SK-N-SH treated with all-trans-retinoic acid at 6 μM for 48 hours (cell line): ENCODE measurements at regions not wholly inside any gene's neighbourhood (a gene's known extent, or its start where the extent isn't known, plus 50 kb on each side); places are given as distances from the start of the nearest gene placed in this dataset.

Experiments
- ARNTL ChIP-seq: fragments of 450-650 bp; formaldehyde crosslinking; IDR thresholded peaks from 2 replicates; pipeline ENCODE4 v1.5.0; 2020; ENCODE audit warnings: low read depth, mild to moderate bottlenecking, moderate library complexity, borderline replicate concordance
- BACH2 ChIP-seq: fragments of 250-450 bp; sonication (Bioruptor Pico); IDR thresholded peaks from 2 replicates; pipeline ENCODE4 v1.9.0; 2021; ENCODE audit warnings: mild to moderate bottlenecking, borderline replicate concordance
- CREB5 ChIP-seq: fragments of 250-450 bp; sonication (Bioruptor Pico); IDR thresholded peaks from 2 replicates; pipeline ENCODE4 v1.5.1; 2020; ENCODE audit warnings: low read depth, mild to moderate bottlenecking, moderate library complexity
- CSDC2 ChIP-seq: fragments of 250-450 bp; sonication (Bioruptor Pico); IDR thresholded peaks from 2 replicates; pipeline ENCODE4 v1.5.0; 2020; ENCODE audit warnings: mild to moderate bottlenecking, moderate library complexity
- OSR1 ChIP-seq: fragments of 250-450 bp; sonication (Bioruptor Pico); IDR thresholded peaks from 2 replicates; pipeline ENCODE4 v1.8.0; 2022; ENCODE audit warnings: moderate library complexity, mild to moderate bottlenecking, inconsistent platforms
- POU6F1 ChIP-seq: fragments of 250-450 bp; sonication (Bioruptor Pico); IDR thresholded peaks from 2 replicates; pipeline ENCODE4 v1.8.0; 2021; ENCODE audit warnings: low read depth, mild to moderate bottlenecking, moderate library complexity, borderline replicate concordance
- PPARA ChIP-seq: fragments of 250-450 bp; sonication (Bioruptor Pico); IDR thresholded peaks from 2 replicates; pipeline ENCODE4 v1.5.0; 2020; ENCODE audit warnings: mild to moderate bottlenecking, borderline replicate concordance
- RARB ChIP-seq: fragments of 250-450 bp; sonication (Bioruptor Pico); IDR thresholded peaks from 2 replicates; pipeline ENCODE4 v1.8.0; 2021; ENCODE audit warnings: mild to moderate bottlenecking, moderate library complexity
- TSHZ2 ChIP-seq: fragments of 250-450 bp; sonication (Bioruptor Pico); IDR thresholded peaks from 2 replicates; pipeline ENCODE4 v1.5.0; 2020; ENCODE audit warnings: mild to moderate bottlenecking, moderate library complexity
- ZFP3 ChIP-seq: fragments of 250-450 bp; sonication (Bioruptor Pico); IDR thresholded peaks from 2 replicates; pipeline ENCODE4 v1.5.0; 2020; ENCODE audit warnings: mild to moderate bottlenecking, moderate library complexity
- ZFP30 ChIP-seq: fragments of 450-650 bp; formaldehyde crosslinking; IDR thresholded peaks from 2 replicates; pipeline ENCODE4 v1.5.0; 2022; ENCODE audit warnings: mild to moderate bottlenecking, moderate library complexity
- ZNF8 ChIP-seq: fragments of 450-650 bp; formaldehyde crosslinking; IDR thresholded peaks from 2 replicates; pipeline ENCODE4 v1.5.0; 2020; ENCODE audit warnings: mild to moderate bottlenecking, moderate library complexity
- TF ChIP-seq, protein P1 (sequence below): fragments of 250-450 bp; sonication (Bioruptor Pico); IDR thresholded peaks from 2 replicates; pipeline ENCODE4 v1.5.1; 2021; ENCODE audit warnings: mild to moderate bottlenecking, moderate library complexity
- TF ChIP-seq, protein P2 (sequence below): fragments of 250-450 bp; sonication (Bioruptor Pico); IDR thresholded peaks from 2 replicates; pipeline ENCODE4 v1.8.0; 2020; ENCODE audit warnings: mild to moderate bottlenecking, moderate library complexity, borderline replicate concordance

DNA sequence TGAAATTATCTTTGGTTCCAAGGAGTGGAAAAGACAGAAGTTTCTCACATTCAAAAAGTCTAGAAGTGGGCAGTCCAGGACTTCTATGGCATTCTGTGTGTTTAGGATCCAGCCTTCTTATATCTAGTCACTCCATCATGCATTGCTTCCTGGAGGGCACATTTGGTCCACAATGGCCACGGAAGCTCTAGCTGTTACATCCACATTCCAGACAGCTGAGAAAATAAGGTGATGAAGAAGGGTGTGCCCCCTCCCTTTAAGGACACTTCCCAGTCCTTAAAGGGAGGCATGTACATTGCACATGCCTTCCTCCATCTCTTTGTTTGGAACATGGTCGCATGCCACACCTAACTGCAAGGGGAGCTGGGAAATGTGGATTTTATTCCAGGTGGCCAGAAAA lies 59.9 kb upstream of the BZW1 start:
- TF ChIP-seq POU6F1 (CRISPR knock-in tag) (no peak), ZFP30 (CRISPR knock-in tag) (no peak), TSHZ2 (CRISPR knock-in tag) (no peak), CREB5 (CRISPR knock-in tag) (no peak), OSR1 (CRISPR knock-in tag) (no peak), RARB (no peak), ZNF8 (CRISPR knock-in tag) (no peak), PPARA (CRISPR knock-in tag) (no peak), ZFP3 (CRISPR knock-in tag) (no peak), CSDC2 (no peak), ARNTL (no peak), BACH2 (CRISPR knock-in tag) (no peak)
- TF ChIP-seq, protein P1, sequence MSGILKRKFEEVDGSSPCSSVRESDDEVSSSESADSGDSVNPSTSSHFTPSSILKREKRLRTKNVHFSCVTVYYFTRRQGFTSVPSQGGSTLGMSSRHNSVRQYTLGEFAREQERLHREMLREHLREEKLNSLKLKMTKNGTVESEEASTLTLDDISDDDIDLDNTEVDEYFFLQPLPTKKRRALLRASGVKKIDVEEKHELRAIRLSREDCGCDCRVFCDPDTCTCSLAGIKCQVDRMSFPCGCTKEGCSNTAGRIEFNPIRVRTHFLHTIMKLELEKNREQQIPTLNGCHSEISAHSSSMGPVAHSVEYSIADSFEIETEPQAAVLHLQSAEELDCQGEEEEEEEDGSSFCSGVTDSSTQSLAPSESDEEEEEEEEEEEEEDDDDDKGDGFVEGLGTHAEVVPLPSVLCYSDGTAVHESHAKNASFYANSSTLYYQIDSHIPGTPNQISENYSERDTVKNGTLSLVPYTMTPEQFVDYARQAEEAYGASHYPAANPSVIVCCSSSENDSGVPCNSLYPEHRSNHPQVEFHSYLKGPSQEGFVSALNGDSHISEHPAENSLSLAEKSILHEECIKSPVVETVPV (CRISPR knock-in tag) = no peak
- TF ChIP-seq, protein P2, sequence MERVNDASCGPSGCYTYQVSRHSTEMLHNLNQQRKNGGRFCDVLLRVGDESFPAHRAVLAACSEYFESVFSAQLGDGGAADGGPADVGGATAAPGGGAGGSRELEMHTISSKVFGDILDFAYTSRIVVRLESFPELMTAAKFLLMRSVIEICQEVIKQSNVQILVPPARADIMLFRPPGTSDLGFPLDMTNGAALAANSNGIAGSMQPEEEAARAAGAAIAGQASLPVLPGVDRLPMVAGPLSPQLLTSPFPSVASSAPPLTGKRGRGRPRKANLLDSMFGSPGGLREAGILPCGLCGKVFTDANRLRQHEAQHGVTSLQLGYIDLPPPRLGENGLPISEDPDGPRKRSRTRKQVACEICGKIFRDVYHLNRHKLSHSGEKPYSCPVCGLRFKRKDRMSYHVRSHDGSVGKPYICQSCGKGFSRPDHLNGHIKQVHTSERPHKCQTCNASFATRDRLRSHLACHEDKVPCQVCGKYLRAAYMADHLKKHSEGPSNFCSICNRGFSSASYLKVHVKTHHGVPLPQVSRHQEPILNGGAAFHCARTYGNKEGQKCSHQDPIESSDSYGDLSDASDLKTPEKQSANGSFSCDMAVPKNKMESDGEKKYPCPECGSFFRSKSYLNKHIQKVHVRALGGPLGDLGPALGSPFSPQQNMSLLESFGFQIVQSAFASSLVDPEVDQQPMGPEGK (CRISPR knock-in tag) = no peak
